Adrenal gland (tissue), 5 donors: ENCODE measurements at regions not wholly inside any gene's neighbourhood (a gene's known extent, or its start where the extent isn't known, plus 50 kb on each side); places are given as distances from the start of the nearest gene placed in this dataset.

ENCODE experiments used
- CTCF ChIP-seq, 6 experiments: fragments of 450-650 bp in 4 of 6; fragments of 200-600 bp in 2 of 6; sonication (generic) in 1 of 6; IDR thresholded peaks; 1 replicate in 5 of 6; 2 replicates in 1 of 6; pipeline versions ENCODE4 v1.5.1 to v1.8.0; 2016 to 2021; ENCODE audit warnings: antibody characterized with exemption in 6 of 6, mild to moderate bottlenecking in 2 of 6, moderate library complexity in 1 of 6
- POLR2A ChIP-seq, 2 donors: fragments of 450-650 bp; IDR thresholded peaks; one replicate each; pipeline ENCODE4 v1.6.1; 2017; ENCODE audit warnings: antibody characterized with exemption in 2 of 2, mild to moderate bottlenecking in 2 of 2, moderate library complexity in 1 of 2
- donor health status: DM: no; HTN: no; CAD: no.

- no peak for TF ChIP-seq CTCF (IDR thresholded peaks at IDR 0.05)
- TF ChIP-seq POLR2A (IDR thresholded peaks at IDR 0.05) = no peak
These were observed 112.6 kb upstream of the MPHOSPH6 start for GRCh38 chr16:82282662-82283061.
